ENCODE measurements at regions not wholly inside any gene's neighbourhood (a gene's known extent, or its start where the extent isn't known, plus 50 kb on each side); places are given as distances from the start of the nearest gene placed in this dataset.
A peak's percentile ranks its signal among the peaks of the same experiment; 100 is the strongest.
"Not testable (repeated sequence)": the region's sequence is repeated elsewhere in the genome, so short reads cannot be mapped to it uniquely, and the experiment has no call there.

DNA sequence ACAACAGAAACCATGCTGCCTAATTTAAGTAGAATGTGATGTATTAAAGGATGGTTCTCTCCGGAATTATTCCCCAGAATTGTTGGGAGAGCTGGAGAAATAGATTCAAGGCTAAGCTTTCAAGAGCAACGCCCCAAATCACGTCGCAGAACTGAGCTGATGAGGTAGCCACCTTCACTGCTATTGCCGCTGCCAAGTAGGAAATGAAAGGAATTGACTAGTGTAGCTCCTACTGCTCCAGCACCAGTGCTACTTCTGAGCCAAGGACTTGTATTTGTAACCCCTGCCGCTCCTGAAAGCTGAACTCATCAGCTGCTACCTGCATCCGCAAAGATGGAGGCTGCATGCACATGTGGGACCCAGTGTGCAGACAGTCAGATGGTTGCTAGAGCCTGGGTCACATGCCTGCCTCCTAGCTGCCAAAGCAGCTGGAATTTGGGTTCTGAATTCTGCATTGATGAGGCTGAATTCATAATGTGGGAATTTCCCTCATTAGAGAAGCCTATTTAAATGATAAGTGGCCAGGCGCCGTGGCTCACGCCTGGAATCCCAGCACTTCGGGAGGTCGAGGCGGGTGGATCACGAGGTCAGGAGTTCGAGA lies 173.9 kb downstream of the PDGFRA start:
- TF ChIP-seq, protein P1, sequence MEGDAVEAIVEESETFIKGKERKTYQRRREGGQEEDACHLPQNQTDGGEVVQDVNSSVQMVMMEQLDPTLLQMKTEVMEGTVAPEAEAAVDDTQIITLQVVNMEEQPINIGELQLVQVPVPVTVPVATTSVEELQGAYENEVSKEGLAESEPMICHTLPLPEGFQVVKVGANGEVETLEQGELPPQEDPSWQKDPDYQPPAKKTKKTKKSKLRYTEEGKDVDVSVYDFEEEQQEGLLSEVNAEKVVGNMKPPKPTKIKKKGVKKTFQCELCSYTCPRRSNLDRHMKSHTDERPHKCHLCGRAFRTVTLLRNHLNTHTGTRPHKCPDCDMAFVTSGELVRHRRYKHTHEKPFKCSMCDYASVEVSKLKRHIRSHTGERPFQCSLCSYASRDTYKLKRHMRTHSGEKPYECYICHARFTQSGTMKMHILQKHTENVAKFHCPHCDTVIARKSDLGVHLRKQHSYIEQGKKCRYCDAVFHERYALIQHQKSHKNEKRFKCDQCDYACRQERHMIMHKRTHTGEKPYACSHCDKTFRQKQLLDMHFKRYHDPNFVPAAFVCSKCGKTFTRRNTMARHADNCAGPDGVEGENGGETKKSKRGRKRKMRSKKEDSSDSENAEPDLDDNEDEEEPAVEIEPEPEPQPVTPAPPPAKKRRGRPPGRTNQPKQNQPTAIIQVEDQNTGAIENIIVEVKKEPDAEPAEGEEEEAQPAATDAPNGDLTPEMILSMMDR (IDR thresholded peaks at IDR 0.05; ENCODE audit: insufficient read depth, low read length): no peak
- H3K4me3 ChIP-seq (ENCODE audit: low read depth, low read length): no peak overlapping the region
- no peak for DNase-seq (ENCODE audit: low read depth)

GRCh38 chr4:54403700-54404453 lies 174.8 kb downstream of the PDGFRA start:
- DNase-seq (ENCODE audit: low read depth): no peak
- TF ChIP-seq, protein P1 (IDR thresholded peaks at IDR 0.05; ENCODE audit: insufficient read depth, low read length): no peak
- no peak overlapping the region for H3K4me3 ChIP-seq (ENCODE audit: low read depth, low read length)

GRCh38 chr4:54409270-54409817 lies 180.3 kb downstream of the PDGFRA start:
- DNase-seq (ENCODE audit: low read depth); H3K4me3 ChIP-seq (ENCODE audit: low read depth, low read length): not testable (repeated sequence)

GRCh38 chr4:54414545-54414944 lies 185.5 kb downstream of the PDGFRA start:
- TF ChIP-seq, protein P1 (IDR thresholded peaks at IDR 0.05; ENCODE audit: insufficient read depth, low read length): no peak
- H3K4me3 ChIP-seq (ENCODE audit: low read depth, low read length): no peak overlapping the region
- no peak for DNase-seq (ENCODE audit: low read depth)

DNA sequence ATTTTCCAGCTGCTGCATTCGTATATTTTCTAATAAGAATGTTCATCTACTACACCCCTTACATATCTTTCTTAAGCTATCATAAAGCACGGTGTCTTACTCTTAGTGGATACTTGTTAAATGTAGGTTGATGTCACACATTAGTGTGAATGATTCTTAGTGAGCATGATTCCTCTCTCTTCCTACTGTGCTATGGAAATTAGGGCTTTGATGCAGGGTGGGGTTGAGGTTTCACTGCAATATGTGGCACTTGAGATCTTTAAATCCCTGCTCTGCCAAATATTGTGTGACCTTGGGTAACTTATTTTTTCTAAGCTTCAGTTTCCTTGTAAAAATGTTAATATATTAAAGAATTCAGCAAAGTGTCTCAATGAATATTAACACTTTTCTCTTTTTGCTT lies 188.4 kb downstream of the PDGFRA start:
- TF ChIP-seq, protein P1 (IDR thresholded peaks at IDR 0.05; ENCODE audit: insufficient read depth, low read length): no peak
- DNase-seq (ENCODE audit: low read depth): no peak
- no peak overlapping the region for H3K4me3 ChIP-seq (ENCODE audit: low read depth, low read length)

DNA sequence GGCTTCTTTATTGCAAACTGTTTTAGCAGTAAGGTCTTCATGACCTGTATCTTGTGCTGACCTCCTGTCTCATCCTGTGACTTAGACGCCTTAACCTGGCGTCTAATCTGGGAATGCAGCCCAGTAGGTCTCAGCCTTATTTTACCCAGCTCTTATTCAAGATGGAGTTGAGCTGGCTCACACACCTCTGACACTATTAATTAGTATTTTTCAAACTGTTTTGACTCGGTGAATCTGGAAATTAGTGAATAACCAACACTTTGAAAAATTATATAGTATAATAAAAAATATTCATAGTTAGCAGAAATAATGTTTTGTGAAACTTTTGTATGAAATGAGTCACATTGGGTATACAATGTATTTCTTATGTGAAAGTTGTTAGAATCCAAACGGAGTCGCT lies 189.4 kb downstream of the PDGFRA start:
- TF ChIP-seq, protein P1 (IDR thresholded peaks at IDR 0.05; ENCODE audit: insufficient read depth, low read length): no peak
- no peak overlapping the region for H3K4me3 ChIP-seq (ENCODE audit: low read depth, low read length)
- no peak for DNase-seq (ENCODE audit: low read depth)

DNA sequence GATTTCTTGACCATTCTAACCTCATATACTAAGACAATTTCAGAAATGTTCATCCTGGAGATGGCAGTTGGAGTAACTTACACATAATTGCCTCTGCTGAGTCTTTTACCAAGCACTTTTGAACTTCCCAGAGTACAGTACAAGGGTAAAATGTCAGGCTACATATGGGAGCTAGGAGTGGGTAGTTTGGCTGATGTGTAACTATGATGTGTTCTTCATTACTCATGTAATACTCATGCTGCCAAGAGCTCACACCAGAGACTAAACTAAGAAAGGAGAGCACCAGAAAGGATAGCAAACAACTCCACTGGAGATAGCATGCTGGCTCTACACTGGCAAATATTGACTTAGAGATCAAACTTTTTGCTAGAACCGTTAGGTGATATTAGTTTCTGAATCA lies 194.0 kb downstream of the PDGFRA start:
- no peak overlapping the region for H3K4me3 ChIP-seq (ENCODE audit: low read depth, low read length)
- TF ChIP-seq, protein P1 (IDR thresholded peaks at IDR 0.05; ENCODE audit: insufficient read depth, low read length): no peak
- peak; percentile 42 for DNase-seq (ENCODE audit: low read depth)

All from fibroblast of the aortic adventitia (primary cell).